ENCODE measurements at regions not wholly inside any gene's neighbourhood (a gene's known extent, or its start where the extent isn't known, plus 50 kb on each side); places are given as distances from the start of the nearest gene placed in this dataset.

- TF ChIP-seq CTCF (IDR thresholded peaks at IDR 0.05) (no peak), POLR2A (IDR thresholded peaks at IDR 0.05) (no peak)
Measured at GRCh38 chrX:39944416-39944815, 153.3 kb downstream of the BCOR start.

Measured in thyroid gland (tissue), 4 donors.